Mucosa of descending colon (tissue), 3 donors: ENCODE measurements at regions not wholly inside any gene's neighbourhood (a gene's known extent, or its start where the extent isn't known, plus 50 kb on each side); places are given as distances from the start of the nearest gene placed in this dataset.

Source experiments
- ATAC-seq: fragments of 200-7000 bp; cut with Tn5 transposase; one replicate; pipeline ENCODE4 v1.9.1; 2020; ENCODE audit warnings: mild to moderate bottlenecking, moderate library complexity
- DNase-seq, 3 donors: peaks; one replicate each; pipeline ENCODE4 v3.0.0-alpha.2; 2020
- H3K36me3 ChIP-seq: fragments of 200-600 bp; one replicate; pipeline ENCODE4 v1.8.0; 2021; ENCODE audit warnings: low read depth, mild to moderate bottlenecking
- H3K4me1 ChIP-seq: fragments of 200-600 bp; one replicate; pipeline ENCODE4 v1.8.0; 2021; ENCODE audit warnings: low read depth, mild to moderate bottlenecking
- H3K4me3 ChIP-seq: fragments of 200-600 bp; one replicate; pipeline ENCODE4 v1.8.0; 2021; ENCODE audit warnings: mild to moderate bottlenecking
- H3K9me3 ChIP-seq: fragments of 200-600 bp; one replicate; pipeline ENCODE4 v1.8.0; 2021; ENCODE audit warnings: mild to moderate bottlenecking
- CTCF ChIP-seq: fragments of 200-600 bp; IDR thresholded peaks from one replicate; pipeline ENCODE4 v1.8.0; 2022; ENCODE audit warnings: antibody characterized with exemption, mild to moderate bottlenecking
- intact Hi-C, 2 donors: fragments of 100-400 bp; cut with DNase I in 1 of 2; cut with micrococcal nuclease in 1 of 2; formaldehyde crosslinking; loops; one replicate each; pipeline versions ENCODE4 v1.11.0 to v1.11.1; 2022; cut with DNase I, micrococcal nuclease
- donor health status: DM: no; HTN: no; CAD: no; lungs with moderate emphysema.
- donor health status: DM: no; HTN: no; CAD: no.
- donor health status: DM: no; HTN: yes; CAD: no.

DNA sequence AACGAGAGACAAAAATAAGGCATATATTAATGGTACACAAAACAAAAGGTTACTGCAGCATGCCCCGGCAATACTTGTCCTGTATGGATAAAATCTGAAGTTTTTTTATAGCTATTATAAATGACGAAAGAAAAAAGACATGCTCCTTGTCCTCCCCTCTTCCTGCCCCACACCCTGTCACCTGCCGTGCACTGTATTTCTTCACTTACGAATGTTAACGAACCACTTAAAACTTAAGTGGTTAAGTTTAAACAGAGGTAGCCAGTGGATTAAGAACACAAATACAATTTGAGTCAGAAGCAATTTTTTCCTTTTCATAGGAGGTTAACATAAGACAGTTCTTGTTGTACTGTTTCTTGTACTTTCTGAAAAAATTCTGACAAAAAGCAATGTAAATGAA is 799.1 kb upstream of the NECTIN3 start:
- Histone ChIP-seq H3K36me3 (no peaks in the 10 kb centered on the region), H3K4me3 (no peak overlapping the region), H3K4me1 (no peaks in the 10 kb centered on the region), H3K9me3 (no peaks in the 10 kb centered on the region)
- DNase-seq: no peak
- no peak for ATAC-seq
- no peak for TF ChIP-seq CTCF
- intact Hi-C loops: no loop called here

- ATAC-seq (no peak), DNase-seq (no peak)
- Histone ChIP-seq H3K4me1 (no peaks in the 10 kb centered on the region), H3K4me3 (no peak overlapping the region), H3K9me3 (peaks cover 4% of the 10 kb centered on the region), H3K36me3 (no peaks in the 10 kb centered on the region)
- intact Hi-C loops: no loop called here
- TF ChIP-seq CTCF: no peak
These were observed 779.6 kb upstream of the NECTIN3 start for GRCh38 chr3:110291886-110292501.

DNA sequence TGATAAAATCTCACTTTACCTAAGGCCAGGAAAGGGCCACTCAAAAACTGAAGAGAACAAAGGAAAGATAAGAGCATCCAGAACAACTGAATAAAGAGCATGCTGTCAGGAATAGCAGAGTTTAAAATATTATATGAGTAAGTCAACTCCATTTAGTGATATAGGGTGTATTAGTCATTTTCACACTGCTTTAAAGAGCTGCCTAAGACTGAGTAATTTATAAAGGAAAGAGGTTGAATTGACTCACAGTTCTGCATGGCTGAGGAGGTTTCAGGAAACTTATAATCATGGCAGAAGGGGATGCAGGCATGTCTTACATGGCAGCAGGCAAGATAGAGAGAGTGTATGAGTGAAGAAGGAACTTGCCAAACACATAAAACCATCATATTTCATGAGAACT is 778.0 kb upstream of the NECTIN3 start:
- ATAC-seq: no peak
- intact Hi-C loops: no loop called here
- TF ChIP-seq CTCF: no peak
- no peak overlapping the region for H3K4me3 ChIP-seq
- peaks cover 4% of the 10 kb centered on the region for H3K9me3 ChIP-seq
- H3K4me1 ChIP-seq: no peaks in the 10 kb centered on the region
- H3K36me3 ChIP-seq: no peaks in the 10 kb centered on the region
- no peak for DNase-seq

DNA sequence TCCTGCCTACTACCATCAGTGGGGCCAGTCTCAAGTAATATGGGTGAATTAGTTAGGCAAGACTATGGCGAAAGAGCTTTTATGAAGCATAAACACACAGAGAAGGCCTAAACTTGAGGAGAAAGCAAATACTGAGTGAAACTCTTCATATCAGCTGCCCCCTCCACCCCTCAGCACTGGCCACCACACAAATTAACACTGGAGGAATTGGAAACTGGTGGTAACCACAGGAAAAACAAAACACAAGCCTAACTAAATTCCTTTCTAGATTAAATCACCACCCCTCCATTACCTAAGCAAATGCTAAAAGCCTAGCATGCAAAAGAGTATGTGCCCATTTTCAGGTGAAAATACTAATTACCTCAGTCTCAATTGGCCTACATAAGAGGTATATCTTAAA is 774.7 kb upstream of the NECTIN3 start:
- no peak for TF ChIP-seq CTCF
- no peak for ATAC-seq
- no peak for DNase-seq
- no peaks in the 10 kb centered on the region for H3K4me1 ChIP-seq
- H3K9me3 ChIP-seq: peaks cover 4% of the 10 kb centered on the region
- H3K36me3 ChIP-seq: no peaks in the 10 kb centered on the region
- no peak overlapping the region for H3K4me3 ChIP-seq
- intact Hi-C loops: no loop called here

- H3K36me3 ChIP-seq: no peaks in the 10 kb centered on the region
- TF ChIP-seq CTCF: no peak
- no peaks in the 10 kb centered on the region for H3K9me3 ChIP-seq
- DNase-seq (no peak), ATAC-seq (no peak)
- H3K4me3 ChIP-seq: no peak overlapping the region
- no peaks in the 10 kb centered on the region for H3K4me1 ChIP-seq
- intact Hi-C loops: no loop called here
These were observed 769.8 kb upstream of the NECTIN3 start for GRCh38 chr3:110301781-110302180.
